DOHH2 (cell line): ENCODE measurements at regions not wholly inside any gene's neighbourhood (a gene's known extent, or its start where the extent isn't known, plus 50 kb on each side); places are given as distances from the start of the nearest gene placed in this dataset.
A peak's percentile ranks its signal among the peaks of the same experiment; 100 is the strongest.

Experiments used
- H3F3A ChIP-seq: fragments of 200-600 bp; sonication (generic), shearing (Covaris generic); 2 replicates; pipeline ENCODE4 v1.6.0; 2016; ENCODE audit warnings: antibody characterized with exemption, mild to moderate bottlenecking; ENCODE audit not compliant: control insufficient read depth, insufficient read depth
- H3K27ac ChIP-seq: fragments of 200-600 bp; sonication (generic); 2 replicates; pipeline ENCODE4 v1.5.1; 2014; ENCODE audit warnings: low read depth, mild to moderate bottlenecking, low read length, moderate library complexity
- H3K27me3 ChIP-seq: fragments of 200-600 bp; sonication (generic); 2 replicates; pipeline ENCODE4 v1.6.1; 2014; ENCODE audit warnings: mild to moderate bottlenecking, low read length, mixed read lengths; ENCODE audit not compliant: control insufficient read depth
- H3K36me3 ChIP-seq: fragments of 200-600 bp; sonication (generic); 2 replicates; pipeline ENCODE4 v1.6.1; 2014; ENCODE audit warnings: mild to moderate bottlenecking, low read length, moderate library complexity, mixed read lengths; ENCODE audit not compliant: control insufficient read depth
- H3K4me1 ChIP-seq: fragments of 200-600 bp; sonication (generic); 2 replicates; pipeline ENCODE4 v1.6.1; 2014; ENCODE audit warnings: mild to moderate bottlenecking, low read length, mixed read lengths; ENCODE audit not compliant: control insufficient read depth
- H3K4me2 ChIP-seq: fragments of 200-600 bp; sonication (generic); 2 replicates; pipeline ENCODE4 v1.6.0; 2014; ENCODE audit warnings: mild to moderate bottlenecking, low read length, moderate library complexity
- H3K4me3 ChIP-seq: fragments of 200-600 bp; sonication (generic); 2 replicates; pipeline ENCODE4 v1.5.1; 2014; ENCODE audit warnings: mild to moderate bottlenecking, low read length, mixed read lengths
- H3K79me2 ChIP-seq: fragments of 200-600 bp; sonication (generic); 2 replicates; pipeline ENCODE4 v1.6.1; 2014; ENCODE audit warnings: mild to moderate bottlenecking, low read length, mixed read lengths; ENCODE audit not compliant: control insufficient read depth
- H3K9me2 ChIP-seq: fragments of 200-600 bp; sonication (generic); replicated peaks from 2 replicates; pipeline ENCODE4 v1.6.1; 2014; ENCODE audit warnings: mild to moderate bottlenecking, low read length, mixed read lengths; ENCODE audit not compliant: control insufficient read depth
- H3K9me3 ChIP-seq: fragments of 200-600 bp; sonication (generic); 2 replicates; pipeline ENCODE4 v1.6.1; 2014; ENCODE audit warnings: antibody characterized with exemption, low read length, mixed read lengths; ENCODE audit not compliant: control insufficient read depth, insufficient read depth
- H4K20me1 ChIP-seq: fragments of 200-600 bp; sonication (generic); 2 replicates; pipeline ENCODE4 v1.6.0; 2014; ENCODE audit warnings: low read depth, mild to moderate bottlenecking, antibody characterized with exemption, low read length, moderate library complexity; ENCODE audit not compliant: control insufficient read depth, insufficient read depth
- EZH2phosphoT487 ChIP-seq: fragments of 200-600 bp; sonication (generic); IDR thresholded peaks from 2 replicates; pipeline ENCODE4 v1.6.1; 2017; ENCODE audit warnings: borderline replicate concordance, mild to moderate bottlenecking, antibody characterized with exemption, low read length, moderate library complexity, mixed read lengths
- TF ChIP-seq, protein P1 (sequence below): fragments of 200-600 bp; sonication (generic); IDR thresholded peaks from one replicate; pipeline ENCODE4 v1.5.1; 2014; ENCODE audit warnings: antibody characterized with exemption, mild to moderate bottlenecking, low read depth, low read length; ENCODE audit not compliant: poor library complexity, severe bottlenecking

DNA sequence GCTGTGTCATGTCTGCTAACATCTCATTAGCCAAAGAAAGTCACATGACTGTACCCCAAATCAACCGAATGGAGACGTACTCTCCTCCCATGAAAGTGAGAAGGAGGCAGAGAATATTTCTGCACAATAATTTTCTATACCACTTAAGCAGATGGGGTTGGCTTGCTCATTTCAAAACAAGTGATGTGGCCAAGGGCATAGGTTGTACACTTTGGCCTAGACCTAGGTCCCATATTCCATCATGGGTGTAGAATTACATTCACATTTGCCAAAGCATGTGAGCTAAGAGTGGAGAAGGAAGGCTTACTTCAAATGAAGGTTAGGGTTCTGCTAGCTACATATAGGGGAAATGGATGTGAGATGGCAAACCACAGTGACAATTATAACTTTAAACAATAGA is 83.0 kb downstream of the ZNF365 start:
- H3K27me3 ChIP-seq, result no peaks in the 10 kb centered on the region
- no peaks in the 10 kb centered on the region for H3K9me3 ChIP-seq
- H3K4me3 ChIP-seq, result no peak overlapping the region
- H4K20me1 ChIP-seq, result no peaks in the 10 kb centered on the region
- TF ChIP-seq EZH2phosphoT487, result no peak
- TF ChIP-seq, protein P1, sequence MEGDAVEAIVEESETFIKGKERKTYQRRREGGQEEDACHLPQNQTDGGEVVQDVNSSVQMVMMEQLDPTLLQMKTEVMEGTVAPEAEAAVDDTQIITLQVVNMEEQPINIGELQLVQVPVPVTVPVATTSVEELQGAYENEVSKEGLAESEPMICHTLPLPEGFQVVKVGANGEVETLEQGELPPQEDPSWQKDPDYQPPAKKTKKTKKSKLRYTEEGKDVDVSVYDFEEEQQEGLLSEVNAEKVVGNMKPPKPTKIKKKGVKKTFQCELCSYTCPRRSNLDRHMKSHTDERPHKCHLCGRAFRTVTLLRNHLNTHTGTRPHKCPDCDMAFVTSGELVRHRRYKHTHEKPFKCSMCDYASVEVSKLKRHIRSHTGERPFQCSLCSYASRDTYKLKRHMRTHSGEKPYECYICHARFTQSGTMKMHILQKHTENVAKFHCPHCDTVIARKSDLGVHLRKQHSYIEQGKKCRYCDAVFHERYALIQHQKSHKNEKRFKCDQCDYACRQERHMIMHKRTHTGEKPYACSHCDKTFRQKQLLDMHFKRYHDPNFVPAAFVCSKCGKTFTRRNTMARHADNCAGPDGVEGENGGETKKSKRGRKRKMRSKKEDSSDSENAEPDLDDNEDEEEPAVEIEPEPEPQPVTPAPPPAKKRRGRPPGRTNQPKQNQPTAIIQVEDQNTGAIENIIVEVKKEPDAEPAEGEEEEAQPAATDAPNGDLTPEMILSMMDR, result no peak
- no peaks in the 10 kb centered on the region for H3K79me2 ChIP-seq
- H3F3A ChIP-seq, result no peaks in the 10 kb centered on the region
- peaks cover 17% of the 10 kb centered on the region for H3K4me1 ChIP-seq
- H3K4me2 ChIP-seq, result peak overlapping the region; percentile 13; the same call in 1 of the 2 replicates
- H3K9me2 ChIP-seq, result no peaks in the 10 kb centered on the region
- no peak overlapping the region for H3K27ac ChIP-seq
- no peaks in the 10 kb centered on the region for H3K36me3 ChIP-seq

DNA sequence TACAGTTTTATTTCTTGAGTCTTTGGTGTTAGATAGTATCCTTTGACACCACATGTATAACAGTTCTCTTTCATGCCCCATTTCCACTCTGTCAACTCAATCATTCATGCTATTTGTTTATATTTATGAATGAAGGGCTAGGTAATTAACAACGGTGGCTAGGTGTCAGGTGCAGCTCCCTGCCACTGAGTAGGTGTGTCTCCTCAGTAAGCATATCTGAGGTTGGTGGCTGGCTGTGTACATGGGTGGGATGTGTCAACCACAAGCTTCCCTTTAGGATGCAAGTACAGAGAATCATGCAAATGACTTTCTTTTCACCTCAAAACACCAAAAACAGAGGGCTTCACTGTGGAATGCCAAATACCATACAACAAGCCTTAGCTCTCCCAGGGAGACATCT is 83.4 kb downstream of the ZNF365 start:
- Histone ChIP-seq H3K36me3 (no peaks in the 10 kb centered on the region), H3K9me3 (no peaks in the 10 kb centered on the region), H3K79me2 (no peaks in the 10 kb centered on the region), H3K4me3 (no peak overlapping the region), H3K4me1 (peaks cover 17% of the 10 kb centered on the region), H4K20me1 (no peaks in the 10 kb centered on the region), H3K27me3 (no peaks in the 10 kb centered on the region), H3F3A (no peaks in the 10 kb centered on the region), H3K9me2 (no peaks in the 10 kb centered on the region), H3K27ac (no peak overlapping the region), H3K4me2 (no peak overlapping the region)
- TF ChIP-seq, protein P1, result no peak
- no peak for TF ChIP-seq EZH2phosphoT487

DNA sequence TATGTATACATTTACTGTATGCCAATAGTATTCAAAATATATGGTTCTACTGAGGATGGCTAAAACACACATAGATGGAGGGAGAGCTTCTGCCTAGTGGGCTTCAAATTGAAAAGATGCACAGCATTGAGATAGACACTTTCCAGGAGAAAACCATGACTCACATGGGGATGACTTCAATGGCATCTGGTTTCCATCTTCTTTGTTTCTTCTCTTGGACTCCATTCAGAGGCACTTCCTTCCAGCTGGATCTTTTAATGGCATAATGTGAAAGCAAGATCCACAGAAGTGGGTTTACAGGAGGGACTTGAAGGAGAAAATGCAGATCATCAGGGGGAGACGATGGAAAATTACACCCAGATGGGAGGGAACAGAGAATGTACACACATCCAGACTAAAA is 84.9 kb downstream of the ZNF365 start:
- Histone ChIP-seq H3K4me1 (peaks cover 17% of the 10 kb centered on the region), H3K4me2 (no peak overlapping the region), H3K27me3 (no peaks in the 10 kb centered on the region), H3K79me2 (no peaks in the 10 kb centered on the region), H3K4me3 (no peak overlapping the region), H3K27ac (no peak overlapping the region), H3K9me3 (no peaks in the 10 kb centered on the region), H4K20me1 (no peaks in the 10 kb centered on the region), H3K9me2 (no peaks in the 10 kb centered on the region), H3K36me3 (no peaks in the 10 kb centered on the region), H3F3A (no peaks in the 10 kb centered on the region)
- TF ChIP-seq EZH2phosphoT487, result no peak
- TF ChIP-seq, protein P1, result no peak
